Right lobe of liver (tissue), 4 donors: ENCODE measurements at regions not wholly inside any gene's neighbourhood (a gene's known extent, or its start where the extent isn't known, plus 50 kb on each side); places are given as distances from the start of the nearest gene placed in this dataset.

Experiments
- POLR2A ChIP-seq: fragments of 450-650 bp; IDR thresholded peaks from one replicate; pipeline ENCODE4 v1.6.1; 2017; ENCODE audit warnings: antibody characterized with exemption, mild to moderate bottlenecking
- TF ChIP-seq, protein P1 (sequence below), 4 donors: fragments of 200-600 bp in 3 of 4; fragments of 450-650 bp in 1 of 4; IDR thresholded peaks; one replicate each; pipeline versions ENCODE4 v1.5.1 to v1.8.0; 2016 to 2022; ENCODE audit warnings: antibody characterized with exemption in 4 of 4, mild to moderate bottlenecking in 2 of 4
- donor health status: DM: no; HTN: no; CAD: no.
- donor health status: DM: no; HTN: no; CAD: no.
- donor health status: DM: no; HTN: yes; CAD: no.

- TF ChIP-seq POLR2A: no peak
- TF ChIP-seq, protein P1, sequence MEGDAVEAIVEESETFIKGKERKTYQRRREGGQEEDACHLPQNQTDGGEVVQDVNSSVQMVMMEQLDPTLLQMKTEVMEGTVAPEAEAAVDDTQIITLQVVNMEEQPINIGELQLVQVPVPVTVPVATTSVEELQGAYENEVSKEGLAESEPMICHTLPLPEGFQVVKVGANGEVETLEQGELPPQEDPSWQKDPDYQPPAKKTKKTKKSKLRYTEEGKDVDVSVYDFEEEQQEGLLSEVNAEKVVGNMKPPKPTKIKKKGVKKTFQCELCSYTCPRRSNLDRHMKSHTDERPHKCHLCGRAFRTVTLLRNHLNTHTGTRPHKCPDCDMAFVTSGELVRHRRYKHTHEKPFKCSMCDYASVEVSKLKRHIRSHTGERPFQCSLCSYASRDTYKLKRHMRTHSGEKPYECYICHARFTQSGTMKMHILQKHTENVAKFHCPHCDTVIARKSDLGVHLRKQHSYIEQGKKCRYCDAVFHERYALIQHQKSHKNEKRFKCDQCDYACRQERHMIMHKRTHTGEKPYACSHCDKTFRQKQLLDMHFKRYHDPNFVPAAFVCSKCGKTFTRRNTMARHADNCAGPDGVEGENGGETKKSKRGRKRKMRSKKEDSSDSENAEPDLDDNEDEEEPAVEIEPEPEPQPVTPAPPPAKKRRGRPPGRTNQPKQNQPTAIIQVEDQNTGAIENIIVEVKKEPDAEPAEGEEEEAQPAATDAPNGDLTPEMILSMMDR (IDR thresholded peaks at IDR 0.05): no peak
These were observed 88.1 kb downstream of the ERMARD start for GRCh38 chr6:169839493-169839892.
